ENCODE measurements at regions not wholly inside any gene's neighbourhood (a gene's known extent, or its start where the extent isn't known, plus 50 kb on each side); places are given as distances from the start of the nearest gene placed in this dataset.

- no peak overlapping the region for H3K14ac ChIP-seq (ENCODE audit: insufficient read length)
- H3K4ac ChIP-seq (replicated peaks; ENCODE audit: insufficient read length, low read depth, low read length): no peak overlapping the region
- ChIA-PET CTCF (ENCODE audit: partially characterized antibody) (interaction anchor here (0.6 to 3.6 kb wide), 3 partner anchors 11 to 18 kb away, joined by 3 to 15 read pairs (median 3); no protein-coding TSS in a partner anchor), POLR2A (ENCODE audit: partially characterized antibody) (no interaction called here)
- no peak overlapping the region for H3K4me2 ChIP-seq (ENCODE audit: insufficient read depth in 1 of 2, low read depth in 2 of 2, low read length in 2 of 2)
- no peak overlapping the region for H2AK5ac ChIP-seq (ENCODE audit: low read depth, low read length)
- H3K23ac ChIP-seq (ENCODE audit: insufficient read length): no peak overlapping the region
- no peak overlapping the region for H2AFZ ChIP-seq (ENCODE audit: low read length)
- H4K20me1 ChIP-seq (replicated peaks in 1 of 2; ENCODE audit: control insufficient read depth in 1 of 2, insufficient read depth in 2 of 2, low read length in 2 of 2): no peaks in the 10 kb centered on the region
- no peaks in the 10 kb centered on the region for H3K9me3 ChIP-seq (ENCODE audit: insufficient read depth in 2 of 2, low read depth in 1 of 2, low read length in 1 of 2)
- H3K79me1 ChIP-seq (ENCODE audit: low read depth, low read length): no peaks in the 10 kb centered on the region
- H3K9ac ChIP-seq (replicated peaks in 1 of 4; ENCODE audit: extremely low read depth in 1 of 4, low read depth in 3 of 4, low read length in 3 of 4): no peak overlapping the region
- no peak overlapping the region for H2BK15ac ChIP-seq (ENCODE audit: low read length)
- no peak overlapping the region for H3K18ac ChIP-seq (ENCODE audit: extremely low read depth, low read length)
- no peaks in the 10 kb centered on the region for H3K27me3 ChIP-seq (replicated peaks in 1 of 4; ENCODE audit: control insufficient read depth in 3 of 4, extremely low read depth in 1 of 4, insufficient read depth in 3 of 4, low read length in 3 of 4)
- H3K79me2 ChIP-seq (ENCODE audit: control insufficient read depth in 1 of 2, insufficient read depth in 2 of 2, low read length in 2 of 2): no peaks in the 10 kb centered on the region
- H3K23me2 ChIP-seq (ENCODE audit: low read depth, low read length): no peaks in the 10 kb centered on the region
- DNase-seq (ENCODE audit: low read depth in 1 of 2, low spot score in 2 of 2) (no peak), FAIRE-seq (no peak)
- H4K91ac ChIP-seq (replicated peaks; ENCODE audit: insufficient read length, low read length): no peak overlapping the region
- H3K56ac ChIP-seq (replicated peaks; ENCODE audit: insufficient read length, low read depth, low read length): no peak overlapping the region
- no peak overlapping the region for H2BK20ac ChIP-seq (ENCODE audit: low read length)
- no peak overlapping the region for H3K4me3 ChIP-seq (ENCODE audit: extremely low read depth in 1 of 4, insufficient read depth in 2 of 4, low read depth in 3 of 4, low read length in 4 of 4)
- H2BK12ac ChIP-seq (ENCODE audit: low read depth, low read length): no peak overlapping the region
- no peak overlapping the region for H4K8ac ChIP-seq (ENCODE audit: extremely low read depth, insufficient read depth, low read length)
- H3K36me3 ChIP-seq (ENCODE audit: control insufficient read depth in 2 of 4, insufficient read depth in 4 of 4, low read length in 3 of 4): no peaks in the 10 kb centered on the region
- H2BK5ac ChIP-seq (ENCODE audit: low read depth, low read length): no peak overlapping the region
- no peak overlapping the region for H4K5ac ChIP-seq (ENCODE audit: insufficient read length, low read depth, low read length)
- no peak overlapping the region for H2BK120ac ChIP-seq (replicated peaks; ENCODE audit: low read depth, low read length)
- H3K4me1 ChIP-seq (replicated peaks in 1 of 4; ENCODE audit: control insufficient read depth in 3 of 4, insufficient read depth in 4 of 4, low read length in 3 of 4): no peaks in the 10 kb centered on the region
- TF ChIP-seq CHD2 (IDR thresholded peaks at IDR 0.05; ENCODE audit: low read length) (no peak), SIRT6 (IDR thresholded peaks at IDR 0.05; ENCODE audit: low read length) (no peak)
- no peak overlapping the region for H3K27ac ChIP-seq (ENCODE audit: low read depth, low read length)
Measured at GRCh38 chr6:91521999-91522398, 935.1 kb upstream of the MAP3K7 start.

Data from H1 (cell line).